GM19328 (cell line): ENCODE measurements at regions not wholly inside any gene's neighbourhood (a gene's known extent, or its start where the extent isn't known, plus 50 kb on each side); places are given as distances from the start of the nearest gene placed in this dataset.

Source experiments
- ATAC-seq: cut with Tn5 transposase; IDR thresholded peaks from one replicate; pipeline ENCODE4 v1.9.1; 2021; ENCODE audit warnings: mild to moderate bottlenecking, moderate library complexity; ENCODE audit not compliant: unreplicated experiment

- no peak for ATAC-seq
Observed at GRCh38 chr10:89879121-89879520, 177.7 kb downstream of the KIF20B start.

- ATAC-seq, result peak; percentile 44
Observed at GRCh38 chr10:89887406-89887805, 186.0 kb downstream of the KIF20B start.

- peak; percentile 52 for ATAC-seq
Observed at GRCh38 chr10:89887830-89888229, 186.4 kb downstream of the KIF20B start.

GRCh38 chr10:89888321-89889070 is 187.1 kb downstream of the KIF20B start:
- ATAC-seq, result peak; percentile 67

GRCh38 chr10:89889606-89890005 is 188.2 kb downstream of the KIF20B start:
- ATAC-seq, result no peak

- ATAC-seq, result no peak
Observed at GRCh38 chr10:89891006-89891535, 189.7 kb downstream of the KIF20B start.

- ATAC-seq, result no peak
Observed at GRCh38 chr10:89894051-89894450, 192.7 kb downstream of the KIF20B start.

GRCh38 chr10:89900554-89900953 is 199.2 kb downstream of the KIF20B start:
- ATAC-seq, result no peak

GRCh38 chr10:89901895-89902294 is 200.5 kb downstream of the KIF20B start:
- no peak for ATAC-seq

- ATAC-seq, result no peak
Observed at GRCh38 chr10:89904755-89905154, 203.4 kb downstream of the KIF20B start.

- ATAC-seq, result no peak
Observed at GRCh38 chr10:89909752-89910151, 208.4 kb downstream of the KIF20B start.

GRCh38 chr10:89915021-89915420 is 213.6 kb downstream of the KIF20B start:
- ATAC-seq, result no peak

- ATAC-seq, result no peak
Observed at GRCh38 chr10:89915968-89916367, 214.6 kb downstream of the KIF20B start.

- ATAC-seq, result no peak
Observed at GRCh38 chr10:89916468-89917215, 215.3 kb downstream of the KIF20B start.

GRCh38 chr10:89921403-89921802 is 220.0 kb downstream of the KIF20B start:
- no peak for ATAC-seq

GRCh38 chr10:89923661-89924060 is 222.3 kb downstream of the KIF20B start:
- ATAC-seq, result no peak

- no peak for ATAC-seq
Observed at GRCh38 chr10:89924261-89924660, 222.9 kb downstream of the KIF20B start.

GRCh38 chr10:89926736-89927135 is 225.3 kb downstream of the KIF20B start:
- no peak for ATAC-seq

- no peak for ATAC-seq
Observed at GRCh38 chr10:89929282-89930026, 228.1 kb downstream of the KIF20B start.

GRCh38 chr10:89937494-89937893 is 236.1 kb downstream of the KIF20B start:
- no peak for ATAC-seq

- ATAC-seq, result no peak
Observed at GRCh38 chr10:89940076-89940475, 238.7 kb downstream of the KIF20B start.
